Progenitor cell of endocrine pancreas (in vitro differentiated cells): ENCODE measurements at regions not wholly inside any gene's neighbourhood (a gene's known extent, or its start where the extent isn't known, plus 50 kb on each side); places are given as distances from the start of the nearest gene placed in this dataset.

Experiments
- DNase-seq: peaks from one replicate; pipeline ENCODE4 v3.0.0; 2021; ENCODE audit warnings: low spot score; ENCODE audit not compliant: unreplicated experiment
- H3K27ac Mint-ChIP-seq: 2 replicates; pipeline ENCODE4 v1.8.0; 2021; ENCODE audit warnings: mild to moderate bottlenecking, moderate library complexity, mixed read lengths
- H3K27me3 Mint-ChIP-seq: 2 replicates; pipeline ENCODE4 v1.8.0; 2021; ENCODE audit warnings: mixed read lengths
- H3K36me3 Mint-ChIP-seq: 2 replicates; pipeline ENCODE4 v1.8.0; 2022; ENCODE audit warnings: mixed read lengths; ENCODE audit not compliant: insufficient read depth
- H3K4me1 Mint-ChIP-seq: 2 replicates; pipeline ENCODE4 v1.8.0; 2021; ENCODE audit warnings: low read depth, mixed read lengths
- H3K4me3 Mint-ChIP-seq: 2 replicates; pipeline ENCODE4 v1.8.0; 2021; ENCODE audit warnings: low read depth, mild to moderate bottlenecking, moderate library complexity, mixed read lengths
- H3K9me3 Mint-ChIP-seq: 2 replicates; pipeline ENCODE4 v1.8.0; 2021; ENCODE audit warnings: low read depth, mixed read lengths
- TF ChIP-seq, protein P1 (sequence below): fragments of 200-600 bp; sonication (generic); IDR thresholded peaks from one replicate; pipeline ENCODE4 v1.5.0; 2021; ENCODE audit warnings: antibody characterized with exemption, mild to moderate bottlenecking; ENCODE audit not compliant: unreplicated experiment

DNA sequence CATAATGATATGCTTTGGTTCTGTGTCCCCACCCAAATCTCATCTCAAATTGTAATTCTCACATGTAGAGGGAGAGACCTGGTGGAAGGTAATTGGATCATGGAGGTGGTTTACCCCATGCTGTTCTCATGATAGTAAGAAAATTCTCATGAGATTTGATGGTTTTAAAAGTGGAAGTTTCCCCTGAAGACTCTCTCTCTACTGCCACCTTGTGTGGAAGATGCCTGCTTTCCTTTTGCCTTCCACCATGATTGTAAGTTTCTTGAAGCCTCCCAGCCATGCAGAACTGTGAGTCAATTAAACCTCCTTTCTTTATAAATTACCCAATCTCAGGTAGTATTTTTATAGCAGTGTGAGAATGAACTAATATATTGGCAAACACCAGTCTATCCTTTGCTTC, 260.4 kb upstream of the PPFIA2 start:
- DNase-seq: no peak
- peaks cover 20% of the 10 kb centered on the region for H3K9me3 Mint-ChIP-seq
- no peaks in the 10 kb centered on the region for H3K36me3 Mint-ChIP-seq
- peaks cover 6% of the 10 kb centered on the region for H3K4me1 Mint-ChIP-seq
- TF ChIP-seq, protein P1, sequence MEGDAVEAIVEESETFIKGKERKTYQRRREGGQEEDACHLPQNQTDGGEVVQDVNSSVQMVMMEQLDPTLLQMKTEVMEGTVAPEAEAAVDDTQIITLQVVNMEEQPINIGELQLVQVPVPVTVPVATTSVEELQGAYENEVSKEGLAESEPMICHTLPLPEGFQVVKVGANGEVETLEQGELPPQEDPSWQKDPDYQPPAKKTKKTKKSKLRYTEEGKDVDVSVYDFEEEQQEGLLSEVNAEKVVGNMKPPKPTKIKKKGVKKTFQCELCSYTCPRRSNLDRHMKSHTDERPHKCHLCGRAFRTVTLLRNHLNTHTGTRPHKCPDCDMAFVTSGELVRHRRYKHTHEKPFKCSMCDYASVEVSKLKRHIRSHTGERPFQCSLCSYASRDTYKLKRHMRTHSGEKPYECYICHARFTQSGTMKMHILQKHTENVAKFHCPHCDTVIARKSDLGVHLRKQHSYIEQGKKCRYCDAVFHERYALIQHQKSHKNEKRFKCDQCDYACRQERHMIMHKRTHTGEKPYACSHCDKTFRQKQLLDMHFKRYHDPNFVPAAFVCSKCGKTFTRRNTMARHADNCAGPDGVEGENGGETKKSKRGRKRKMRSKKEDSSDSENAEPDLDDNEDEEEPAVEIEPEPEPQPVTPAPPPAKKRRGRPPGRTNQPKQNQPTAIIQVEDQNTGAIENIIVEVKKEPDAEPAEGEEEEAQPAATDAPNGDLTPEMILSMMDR: no peak
- H3K27ac Mint-ChIP-seq: no peak overlapping the region
- no peaks in the 10 kb centered on the region for H3K27me3 Mint-ChIP-seq
- no peak overlapping the region for H3K4me3 Mint-ChIP-seq

DNA sequence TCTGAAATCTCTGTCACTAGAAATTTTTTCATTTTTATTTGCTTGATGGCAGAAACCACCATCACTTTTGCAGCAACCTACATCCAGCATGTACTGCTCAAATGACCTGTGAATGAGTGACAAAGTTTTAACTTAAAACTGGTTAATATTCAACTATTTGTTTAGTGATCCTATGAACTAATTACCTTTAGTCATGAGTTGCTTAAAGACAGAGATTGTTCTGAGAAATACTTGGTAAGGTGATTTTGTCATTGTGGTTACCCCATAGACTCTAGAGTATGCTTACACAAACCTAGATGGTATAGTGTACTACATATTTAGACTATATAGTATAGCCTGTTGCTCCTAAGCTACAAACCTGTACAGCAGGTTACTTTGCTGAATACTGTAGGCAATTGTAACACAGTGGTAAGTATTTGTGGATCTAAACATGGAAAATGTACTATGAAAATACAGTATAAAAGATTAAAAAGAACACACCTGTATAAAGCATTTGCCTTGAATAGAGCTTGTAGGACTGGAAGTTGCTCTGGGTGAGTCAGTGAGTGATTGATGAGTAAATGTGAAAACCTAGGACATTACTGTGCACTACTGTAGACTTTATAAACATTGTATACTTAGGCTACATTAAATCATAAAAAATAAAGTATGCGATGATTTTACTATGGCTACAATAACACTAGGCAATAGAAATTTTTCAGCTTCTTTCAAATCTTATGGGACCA, 256.6 kb upstream of the PPFIA2 start:
- Mint-ChIP-seq H3K4me3 (no peak overlapping the region), H3K27ac (no peak overlapping the region), H3K27me3 (no peaks in the 10 kb centered on the region), H3K4me1 (peaks cover 10% of the 10 kb centered on the region), H3K36me3 (no peaks in the 10 kb centered on the region), H3K9me3 (peaks cover 20% of the 10 kb centered on the region)
- TF ChIP-seq, protein P1: no peak
- no peak for DNase-seq

DNA sequence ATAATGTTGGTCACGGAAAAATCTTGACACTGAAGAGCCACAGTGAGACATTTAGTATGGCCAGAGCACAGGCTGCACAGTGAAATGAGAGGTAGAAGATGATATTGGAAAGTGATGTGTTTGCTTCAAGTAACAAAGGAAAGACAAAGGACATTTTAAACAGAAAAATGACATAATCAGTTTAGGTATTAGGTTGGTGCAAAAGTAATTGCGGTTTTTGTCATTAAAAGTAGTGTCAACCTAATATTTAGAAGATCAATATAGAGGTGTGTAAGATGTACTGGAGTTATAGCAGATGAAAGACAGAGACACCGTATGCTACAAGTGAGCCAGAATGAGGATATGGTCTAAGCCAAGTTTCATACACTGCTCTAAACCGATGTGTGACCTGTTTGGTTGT, 253.0 kb upstream of the PPFIA2 start:
- H3K27ac Mint-ChIP-seq: no peak overlapping the region
- TF ChIP-seq, protein P1: no peak
- DNase-seq: no peak
- no peak overlapping the region for H3K4me3 Mint-ChIP-seq
- H3K27me3 Mint-ChIP-seq: no peaks in the 10 kb centered on the region
- peaks cover 3% of the 10 kb centered on the region for H3K9me3 Mint-ChIP-seq
- peaks cover 10% of the 10 kb centered on the region for H3K4me1 Mint-ChIP-seq
- no peaks in the 10 kb centered on the region for H3K36me3 Mint-ChIP-seq

DNA sequence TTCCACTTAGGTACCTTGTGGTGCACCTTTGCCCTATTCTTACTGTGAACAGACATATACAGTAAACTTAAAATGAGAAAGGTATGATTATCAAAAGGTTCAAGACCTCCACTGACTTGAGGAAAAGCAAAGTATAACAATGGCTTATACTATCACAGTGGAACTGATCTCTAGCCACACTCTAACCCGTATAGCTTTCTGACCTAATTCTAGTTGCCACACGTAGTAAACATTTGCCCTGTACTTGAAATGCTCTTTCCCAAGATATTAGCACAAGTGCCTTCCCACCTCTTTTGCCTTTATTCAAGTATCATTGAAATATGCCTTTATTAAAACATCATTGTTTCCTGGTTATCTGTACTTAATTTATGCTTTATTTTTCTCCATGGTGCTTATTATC, 250.4 kb upstream of the PPFIA2 start:
- Mint-ChIP-seq H3K4me1 (peaks cover 4% of the 10 kb centered on the region), H3K27ac (no peak overlapping the region), H3K9me3 (no peaks in the 10 kb centered on the region), H3K4me3 (no peak overlapping the region), H3K36me3 (no peaks in the 10 kb centered on the region), H3K27me3 (no peaks in the 10 kb centered on the region)
- no peak for DNase-seq
- TF ChIP-seq, protein P1: no peak

DNA sequence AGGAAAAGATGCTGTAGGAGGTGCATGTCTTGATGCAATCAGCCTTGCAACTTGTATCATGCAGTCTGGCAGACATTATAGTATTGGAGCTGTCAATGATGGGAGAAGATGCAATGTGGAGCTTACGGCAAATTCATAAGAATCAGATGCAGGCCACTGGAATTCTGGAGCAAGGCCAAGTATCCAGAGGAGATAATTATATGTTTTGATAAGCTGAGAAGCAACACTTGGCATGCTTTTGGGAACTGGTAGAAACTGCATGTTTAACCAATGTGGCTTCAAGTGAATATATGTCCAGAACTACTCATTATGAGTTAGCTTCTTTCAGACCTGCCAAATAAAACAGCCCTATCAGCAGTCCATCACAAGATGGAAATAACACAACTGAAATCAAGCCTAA, 249.1 kb upstream of the PPFIA2 start:
- Mint-ChIP-seq H3K36me3 (no peaks in the 10 kb centered on the region), H3K4me3 (no peak overlapping the region), H3K27me3 (no peaks in the 10 kb centered on the region), H3K4me1 (peaks cover 3% of the 10 kb centered on the region), H3K27ac (no peak overlapping the region), H3K9me3 (no peaks in the 10 kb centered on the region)
- DNase-seq: no peak
- TF ChIP-seq, protein P1: no peak
